OCI-LY7 (cell line): ENCODE measurements at regions not wholly inside any gene's neighbourhood (a gene's known extent, or its start where the extent isn't known, plus 50 kb on each side); places are given as distances from the start of the nearest gene placed in this dataset.

Experiments
- EZH2phosphoT487 ChIP-seq: fragments of 200-600 bp; sonication (generic); IDR thresholded peaks from 2 replicates; pipeline ENCODE4 v1.6.1; 2018; ENCODE audit warnings: low read depth, borderline replicate concordance, mild to moderate bottlenecking, mixed run types, antibody characterized with exemption, low read length, moderate library complexity, mixed read lengths
- TF ChIP-seq, protein P1 (sequence below): fragments of 200-600 bp; sonication (generic); conservative IDR thresholded peaks from 2 replicates; pipeline ENCODE4 v1.5.1; 2014; ENCODE audit warnings: mild to moderate bottlenecking, antibody characterized with exemption, low read length, moderate library complexity, mixed read lengths

DNA sequence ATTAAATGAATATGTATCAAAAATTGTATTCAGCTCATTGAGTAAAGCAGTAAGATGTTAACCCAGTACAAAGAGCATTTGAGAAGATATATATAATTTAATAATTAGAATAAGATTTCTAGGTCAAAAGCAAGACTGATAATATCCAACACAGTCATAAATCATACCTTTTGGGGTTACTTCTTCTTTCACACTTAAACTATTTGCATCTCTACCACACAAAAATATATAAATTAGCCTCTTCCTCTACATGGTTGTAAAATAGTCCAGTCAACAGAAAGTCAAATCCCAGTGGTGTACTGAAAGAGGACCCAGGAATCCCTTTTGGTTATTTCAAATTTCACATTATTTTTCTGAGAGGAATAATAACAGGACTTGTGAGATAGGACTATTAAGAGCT is 204.6 kb upstream of the INHBA start:
- TF ChIP-seq, protein P1, sequence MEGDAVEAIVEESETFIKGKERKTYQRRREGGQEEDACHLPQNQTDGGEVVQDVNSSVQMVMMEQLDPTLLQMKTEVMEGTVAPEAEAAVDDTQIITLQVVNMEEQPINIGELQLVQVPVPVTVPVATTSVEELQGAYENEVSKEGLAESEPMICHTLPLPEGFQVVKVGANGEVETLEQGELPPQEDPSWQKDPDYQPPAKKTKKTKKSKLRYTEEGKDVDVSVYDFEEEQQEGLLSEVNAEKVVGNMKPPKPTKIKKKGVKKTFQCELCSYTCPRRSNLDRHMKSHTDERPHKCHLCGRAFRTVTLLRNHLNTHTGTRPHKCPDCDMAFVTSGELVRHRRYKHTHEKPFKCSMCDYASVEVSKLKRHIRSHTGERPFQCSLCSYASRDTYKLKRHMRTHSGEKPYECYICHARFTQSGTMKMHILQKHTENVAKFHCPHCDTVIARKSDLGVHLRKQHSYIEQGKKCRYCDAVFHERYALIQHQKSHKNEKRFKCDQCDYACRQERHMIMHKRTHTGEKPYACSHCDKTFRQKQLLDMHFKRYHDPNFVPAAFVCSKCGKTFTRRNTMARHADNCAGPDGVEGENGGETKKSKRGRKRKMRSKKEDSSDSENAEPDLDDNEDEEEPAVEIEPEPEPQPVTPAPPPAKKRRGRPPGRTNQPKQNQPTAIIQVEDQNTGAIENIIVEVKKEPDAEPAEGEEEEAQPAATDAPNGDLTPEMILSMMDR: no peak
- TF ChIP-seq EZH2phosphoT487: no peak
